ENCODE measurements at regions not wholly inside any gene's neighbourhood (a gene's known extent, or its start where the extent isn't known, plus 50 kb on each side); places are given as distances from the start of the nearest gene placed in this dataset.

GRCh38 chr15:60083318-60083717 is 79.2 kb downstream of the FOXB1 start:
- WGBS (ENCODE audit: low lambda C conversion rate, missing lambda C conversion rate) = 89% methylated on average over 3 of the region's 3 CpGs
- Histone ChIP-seq H2AFZ (no peak overlapping the region), H3K79me2 (no peaks in the 10 kb centered on the region), H3K4me3 (no peak overlapping the region), H3K9me2 (replicated peaks; ENCODE audit: insufficient read depth) (no peaks in the 10 kb centered on the region), H3K4me1 (ENCODE audit: insufficient read depth) (no peaks in the 10 kb centered on the region), H4K20me1 (ENCODE audit: insufficient read depth, poor library complexity, severe bottlenecking) (no peaks in the 10 kb centered on the region), H3K4me2 (no peak overlapping the region), H3K27ac (no peak overlapping the region), H3K9me3 (ENCODE audit: low read depth) (no peaks in the 10 kb centered on the region), H3K36me3 (replicated peaks; ENCODE audit: insufficient read depth, low read depth) (no peaks in the 10 kb centered on the region), H3K27me3 (peaks cover 14% of the 10 kb centered on the region)
- no peak for TF ChIP-seq EZH2phosphoT487 (IDR thresholded peaks at IDR 0.05; ENCODE audit: low read depth, severe bottlenecking, unreplicated experiment)
- TF ChIP-seq EZH2 (IDR thresholded peaks at IDR 0.05; ENCODE audit: borderline replicate concordance) = no peak
- TF ChIP-seq CTCF (IDR thresholded peaks at IDR 0.05; ENCODE audit: poor library complexity) = no peak
- no peak for DNase-seq (ENCODE audit: low spot score)

GRCh38 chr15:60086681-60087429 is 82.7 kb downstream of the FOXB1 start:
- no peaks in the 10 kb centered on the region for H3K79me2 ChIP-seq
- no peak overlapping the region for H2AFZ ChIP-seq
- H3K36me3 ChIP-seq (replicated peaks; ENCODE audit: insufficient read depth, low read depth) = no peaks in the 10 kb centered on the region
- H3K27ac ChIP-seq = no peak overlapping the region
- H3K4me3 ChIP-seq = no peak overlapping the region
- TF ChIP-seq EZH2phosphoT487 (IDR thresholded peaks at IDR 0.05; ENCODE audit: low read depth, severe bottlenecking, unreplicated experiment) (no peak), CTCF (IDR thresholded peaks at IDR 0.05; ENCODE audit: poor library complexity) (no peak), EZH2 (IDR thresholded peaks at IDR 0.05; ENCODE audit: borderline replicate concordance) (no peak)
- peaks cover 14% of the 10 kb centered on the region for H3K27me3 ChIP-seq
- H3K9me2 ChIP-seq (replicated peaks; ENCODE audit: insufficient read depth) = no peaks in the 10 kb centered on the region
- 88% methylated on average over 8 of the region's 8 CpGs for WGBS (ENCODE audit: low lambda C conversion rate, missing lambda C conversion rate)
- no peak overlapping the region for H3K4me2 ChIP-seq
- H4K20me1 ChIP-seq (ENCODE audit: insufficient read depth, poor library complexity, severe bottlenecking) = no peaks in the 10 kb centered on the region
- H3K4me1 ChIP-seq (ENCODE audit: insufficient read depth) = peaks cover 4% of the 10 kb centered on the region
- no peaks in the 10 kb centered on the region for H3K9me3 ChIP-seq (ENCODE audit: low read depth)
- DNase-seq (ENCODE audit: low spot score) = no peak

- no peak overlapping the region for H3K4me2 ChIP-seq
- H3K9me2 ChIP-seq (replicated peaks; ENCODE audit: insufficient read depth) = no peaks in the 10 kb centered on the region
- no peak overlapping the region for H2AFZ ChIP-seq
- no peak overlapping the region for H3K27ac ChIP-seq
- TF ChIP-seq CTCF (IDR thresholded peaks at IDR 0.05; ENCODE audit: poor library complexity) (no peak), EZH2phosphoT487 (IDR thresholded peaks at IDR 0.05; ENCODE audit: low read depth, severe bottlenecking, unreplicated experiment) (no peak), EZH2 (IDR thresholded peaks at IDR 0.05; ENCODE audit: borderline replicate concordance) (no peak)
- no peaks in the 10 kb centered on the region for H3K36me3 ChIP-seq (replicated peaks; ENCODE audit: insufficient read depth, low read depth)
- no peaks in the 10 kb centered on the region for H4K20me1 ChIP-seq (ENCODE audit: insufficient read depth, poor library complexity, severe bottlenecking)
- peaks cover 14% of the 10 kb centered on the region for H3K27me3 ChIP-seq
- no peak for DNase-seq (ENCODE audit: low spot score)
- H3K79me2 ChIP-seq = no peaks in the 10 kb centered on the region
- H3K9me3 ChIP-seq (ENCODE audit: low read depth) = no peaks in the 10 kb centered on the region
- H3K4me3 ChIP-seq = no peak overlapping the region
- H3K4me1 ChIP-seq (ENCODE audit: insufficient read depth) = peaks cover 4% of the 10 kb centered on the region
Observed at GRCh38 chr15:60087561-60087960, 83.5 kb downstream of the FOXB1 start.

Data from hepatocyte (in vitro differentiated cells).